ENCODE measurements at regions not wholly inside any gene's neighbourhood (a gene's known extent, or its start where the extent isn't known, plus 50 kb on each side); places are given as distances from the start of the nearest gene placed in this dataset.

GRCh38 chr5:57651127-57651526 is 168.5 kb upstream of the ACTBL2 start:
- TF ChIP-seq CTCF (IDR thresholded peaks at IDR 0.05) (no peak), POLR2A (IDR thresholded peaks at IDR 0.05) (no peak)
